ENCODE measurements at regions not wholly inside any gene's neighbourhood (a gene's known extent, or its start where the extent isn't known, plus 50 kb on each side); places are given as distances from the start of the nearest gene placed in this dataset.

- Histone ChIP-seq H3K9me3 (no peaks in the 10 kb centered on the region), H3K4me1 (no peaks in the 10 kb centered on the region), H3K27me3 (no peaks in the 10 kb centered on the region), H3K4me3 (no peak overlapping the region), H3K36me3 (peaks cover 0 to 15% of the 10 kb centered on the region in 2 donors), H3K27ac (no peak overlapping the region)
- intact Hi-C loops (cut with DNase I): no loop called here
- DNase-seq (no peak), ATAC-seq (no peak)
- no peak for TF ChIP-seq CTCF (IDR thresholded peaks at IDR 0.05)
Observed at GRCh38 chr6:154945271-154945890, 49.7 kb upstream of the TIAM2 start.

All from left lung (tissue), 4 donors.